ENCODE measurements at regions not wholly inside any gene's neighbourhood (a gene's known extent, or its start where the extent isn't known, plus 50 kb on each side); places are given as distances from the start of the nearest gene placed in this dataset.

DNA sequence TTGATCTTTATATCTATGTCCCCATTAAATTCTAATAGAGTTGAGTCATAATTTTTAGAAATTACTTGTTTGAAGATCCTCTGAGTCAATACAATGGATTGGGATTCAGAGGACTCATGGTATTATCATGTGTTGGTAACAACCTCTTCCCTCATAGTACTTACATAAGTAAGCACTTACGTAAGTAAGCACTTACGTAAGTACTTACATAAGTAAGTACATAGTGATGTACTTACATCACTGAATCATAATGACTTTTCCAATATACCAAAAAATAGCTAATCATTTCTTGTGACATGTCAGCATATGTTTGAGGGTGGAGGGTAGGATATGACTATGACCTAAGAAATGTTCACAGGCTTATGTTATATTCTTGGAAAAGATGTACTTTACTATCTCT lies 740.5 kb downstream of the SORCS1 start:
- H3K4me1 ChIP-seq, result no peaks in the 10 kb centered on the region
- H3K27me3 ChIP-seq, result no peaks in the 10 kb centered on the region
- 90 to 97% (median 94%) methylated on average over 2 of the region's 2 CpGs for WGBS, 5 donors
- no peaks in the 10 kb centered on the region for H3K36me3 ChIP-seq
- TF ChIP-seq, protein P1, sequence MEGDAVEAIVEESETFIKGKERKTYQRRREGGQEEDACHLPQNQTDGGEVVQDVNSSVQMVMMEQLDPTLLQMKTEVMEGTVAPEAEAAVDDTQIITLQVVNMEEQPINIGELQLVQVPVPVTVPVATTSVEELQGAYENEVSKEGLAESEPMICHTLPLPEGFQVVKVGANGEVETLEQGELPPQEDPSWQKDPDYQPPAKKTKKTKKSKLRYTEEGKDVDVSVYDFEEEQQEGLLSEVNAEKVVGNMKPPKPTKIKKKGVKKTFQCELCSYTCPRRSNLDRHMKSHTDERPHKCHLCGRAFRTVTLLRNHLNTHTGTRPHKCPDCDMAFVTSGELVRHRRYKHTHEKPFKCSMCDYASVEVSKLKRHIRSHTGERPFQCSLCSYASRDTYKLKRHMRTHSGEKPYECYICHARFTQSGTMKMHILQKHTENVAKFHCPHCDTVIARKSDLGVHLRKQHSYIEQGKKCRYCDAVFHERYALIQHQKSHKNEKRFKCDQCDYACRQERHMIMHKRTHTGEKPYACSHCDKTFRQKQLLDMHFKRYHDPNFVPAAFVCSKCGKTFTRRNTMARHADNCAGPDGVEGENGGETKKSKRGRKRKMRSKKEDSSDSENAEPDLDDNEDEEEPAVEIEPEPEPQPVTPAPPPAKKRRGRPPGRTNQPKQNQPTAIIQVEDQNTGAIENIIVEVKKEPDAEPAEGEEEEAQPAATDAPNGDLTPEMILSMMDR (IDR thresholded peaks at IDR 0.05), result no peak
- TF ChIP-seq POLR2A (IDR thresholded peaks at IDR 0.05) (no peak), EP300 (IDR thresholded peaks at IDR 0.05) (no peak), POLR2AphosphoS5 (IDR thresholded peaks at IDR 0.05) (no peak)
- no peak overlapping the region for H3K27ac ChIP-seq
- no peaks in the 10 kb centered on the region for H3K9me3 ChIP-seq
- no peak for DNase-seq
- no peak overlapping the region for H3K4me3 ChIP-seq
- intact Hi-C loops (cut with DNase I; ENCODE audit: low total_unique reads), result no loop called here

DNA sequence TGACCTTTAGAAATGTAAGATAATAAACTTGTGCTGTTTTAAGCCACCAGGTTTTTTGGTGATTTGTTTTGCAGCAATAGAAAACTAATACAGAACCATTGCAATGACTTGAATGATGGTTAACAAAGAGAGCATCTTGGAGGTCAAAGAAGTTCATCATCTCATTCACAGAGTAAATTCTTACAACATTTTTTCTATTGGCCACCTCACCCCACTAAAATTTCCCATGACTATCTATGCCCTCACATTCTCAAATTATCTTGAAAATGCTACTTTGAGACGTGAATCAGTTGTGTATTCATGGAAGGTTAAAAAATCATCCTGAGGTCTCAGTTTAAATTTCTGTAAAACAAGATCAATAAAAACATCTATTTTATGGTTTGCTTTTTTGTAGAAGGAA lies 754.2 kb downstream of the SORCS1 start:
- DNase-seq, result no peak
- H3K36me3 ChIP-seq, result no peaks in the 10 kb centered on the region
- no peak overlapping the region for H3K4me3 ChIP-seq
- intact Hi-C loops (cut with DNase I; ENCODE audit: low total_unique reads), result no loop called here
- H3K27me3 ChIP-seq, result no peaks in the 10 kb centered on the region
- H3K9me3 ChIP-seq, result no peaks in the 10 kb centered on the region
- no peak overlapping the region for H3K27ac ChIP-seq
- WGBS, 5 donors, result 35 to 60% (median 41%) methylated on average over 1 of the region's 1 CpG
- no peaks in the 10 kb centered on the region for H3K4me1 ChIP-seq
- TF ChIP-seq EP300 (IDR thresholded peaks at IDR 0.05) (no peak), POLR2AphosphoS5 (IDR thresholded peaks at IDR 0.05) (no peak), POLR2A (IDR thresholded peaks at IDR 0.05) (no peak)
- TF ChIP-seq, protein P1 (IDR thresholded peaks at IDR 0.05), result no peak

DNA sequence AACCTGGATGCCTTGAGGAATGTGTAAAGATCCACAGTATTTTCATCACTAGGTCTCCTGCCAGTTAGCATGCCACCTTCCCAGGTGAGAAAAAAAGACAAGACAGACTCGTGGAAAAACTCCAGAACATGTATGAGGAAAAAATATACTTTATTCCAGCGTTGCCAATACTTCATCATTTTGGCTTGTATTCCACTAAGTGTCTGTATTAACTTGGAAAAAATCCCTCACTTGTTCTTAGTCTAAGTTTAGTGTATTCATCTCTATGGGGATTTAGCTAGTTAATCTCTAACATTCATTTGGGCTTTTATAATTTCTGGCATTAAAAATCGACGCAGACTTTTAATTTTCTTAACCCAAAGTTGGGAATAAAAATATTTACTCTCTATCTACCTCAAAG lies 759.4 kb downstream of the SORCS1 start:
- no peak for TF ChIP-seq EP300 (IDR thresholded peaks at IDR 0.05)
- TF ChIP-seq POLR2A (IDR thresholded peaks at IDR 0.05), result no peak
- TF ChIP-seq, protein P1 (IDR thresholded peaks at IDR 0.05), result no peak
- TF ChIP-seq POLR2AphosphoS5 (IDR thresholded peaks at IDR 0.05), result no peak
- Histone ChIP-seq H3K4me3 (no peak overlapping the region), H3K27me3 (no peaks in the 10 kb centered on the region), H3K27ac (no peak overlapping the region), H3K4me1 (no peaks in the 10 kb centered on the region), H3K9me3 (no peaks in the 10 kb centered on the region), H3K36me3 (no peaks in the 10 kb centered on the region)
- intact Hi-C loops (cut with DNase I; ENCODE audit: low total_unique reads), result no loop called here
- WGBS, 5 donors, result 29 to 49% (median 37%) methylated on average over 4 of the region's 4 CpGs
- DNase-seq, result no peak

DNA sequence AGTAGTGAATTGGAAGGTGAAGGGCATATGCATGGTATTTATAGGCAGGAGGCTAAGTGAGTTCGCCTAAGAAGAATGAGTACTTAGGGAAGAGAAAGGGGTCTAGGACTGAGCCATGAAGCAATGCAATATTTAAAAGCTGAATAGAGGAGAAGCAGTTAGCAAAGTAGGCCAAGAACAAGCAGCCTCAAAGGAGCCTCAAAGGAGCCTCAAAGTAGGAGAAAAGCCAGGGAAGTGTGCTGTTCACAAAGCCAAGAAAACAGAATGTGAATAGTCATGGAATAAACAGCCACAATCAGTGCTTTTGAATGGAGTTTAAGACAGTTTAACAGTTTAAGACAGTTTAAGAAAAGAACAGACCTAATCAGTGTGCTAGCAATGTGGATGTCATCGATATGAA lies 762.0 kb downstream of the SORCS1 start:
- no peaks in the 10 kb centered on the region for H3K27me3 ChIP-seq
- intact Hi-C loops (cut with DNase I; ENCODE audit: low total_unique reads), result no loop called here
- peak in 1 of 2 donors; percentile 7 for DNase-seq
- no peak overlapping the region for H3K4me3 ChIP-seq
- TF ChIP-seq, protein P1 (IDR thresholded peaks at IDR 0.05), result no peak
- TF ChIP-seq POLR2AphosphoS5 (IDR thresholded peaks at IDR 0.05) (no peak), EP300 (IDR thresholded peaks at IDR 0.05) (no peak), POLR2A (IDR thresholded peaks at IDR 0.05) (no peak)
- no peaks in the 10 kb centered on the region for H3K4me1 ChIP-seq
- no peak overlapping the region for H3K27ac ChIP-seq
- no peaks in the 10 kb centered on the region for H3K9me3 ChIP-seq
- WGBS, 5 donors, result 69 to 90% (median 87%) methylated on average over 2 of the region's 2 CpGs
- no peaks in the 10 kb centered on the region for H3K36me3 ChIP-seq
